Central memory CD4-positive, alpha-beta T cell (primary cell): ENCODE measurements at regions not wholly inside any gene's neighbourhood (a gene's known extent, or its start where the extent isn't known, plus 50 kb on each side); places are given as distances from the start of the nearest gene placed in this dataset.
A peak's percentile ranks its signal among the peaks of the same experiment; 100 is the strongest.
"Not testable (repeated sequence)": the region's sequence is repeated elsewhere in the genome, so short reads cannot be mapped to it uniquely, and the experiment has no call there.

Experiments
- DNase-seq: peaks from one replicate; pipeline ENCODE4 v3.0.0; 2022

DNA sequence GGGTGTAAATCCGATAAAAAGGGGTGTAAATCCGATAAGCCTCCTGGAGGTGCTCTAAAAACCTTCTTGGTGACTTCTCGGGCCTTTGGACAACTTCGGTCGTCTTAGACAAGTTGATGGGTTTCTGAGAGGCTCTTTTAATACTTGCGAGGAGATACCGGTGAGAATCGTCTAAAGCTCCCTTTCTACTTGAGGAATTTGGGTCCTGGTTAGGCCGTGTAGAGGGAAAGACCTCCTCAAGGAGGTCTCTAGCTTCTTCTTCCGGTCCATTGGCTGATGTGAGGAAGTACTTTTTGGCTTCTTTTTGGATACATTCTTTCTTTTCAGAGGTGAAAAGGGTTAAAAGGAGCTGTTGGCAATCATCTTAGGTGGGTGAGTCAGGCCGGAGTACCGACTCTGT, 128.5 kb downstream of the ART5 start:
- not testable (repeated sequence) for DNase-seq

DNA sequence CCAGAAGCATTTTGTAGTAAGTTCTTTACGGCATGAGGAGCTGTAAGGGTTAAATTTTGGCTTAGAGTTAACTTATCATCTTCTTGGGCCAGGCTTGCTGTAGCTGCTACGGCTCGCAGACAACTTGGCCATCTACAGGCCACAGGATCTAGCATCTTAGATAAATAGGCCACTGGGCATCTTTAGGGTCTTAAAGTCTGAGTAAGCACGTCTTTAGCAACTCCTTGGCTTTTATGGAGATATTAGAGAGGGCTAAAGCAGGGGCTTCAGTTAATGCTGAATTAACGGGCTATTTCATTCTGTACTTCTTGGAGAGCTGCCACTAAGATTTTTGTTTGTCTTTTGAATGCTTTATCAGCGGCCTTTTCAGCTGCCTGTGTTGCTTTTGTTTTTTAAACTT, 129.0 kb downstream of the ART5 start:
- not testable (repeated sequence) for DNase-seq

DNA sequence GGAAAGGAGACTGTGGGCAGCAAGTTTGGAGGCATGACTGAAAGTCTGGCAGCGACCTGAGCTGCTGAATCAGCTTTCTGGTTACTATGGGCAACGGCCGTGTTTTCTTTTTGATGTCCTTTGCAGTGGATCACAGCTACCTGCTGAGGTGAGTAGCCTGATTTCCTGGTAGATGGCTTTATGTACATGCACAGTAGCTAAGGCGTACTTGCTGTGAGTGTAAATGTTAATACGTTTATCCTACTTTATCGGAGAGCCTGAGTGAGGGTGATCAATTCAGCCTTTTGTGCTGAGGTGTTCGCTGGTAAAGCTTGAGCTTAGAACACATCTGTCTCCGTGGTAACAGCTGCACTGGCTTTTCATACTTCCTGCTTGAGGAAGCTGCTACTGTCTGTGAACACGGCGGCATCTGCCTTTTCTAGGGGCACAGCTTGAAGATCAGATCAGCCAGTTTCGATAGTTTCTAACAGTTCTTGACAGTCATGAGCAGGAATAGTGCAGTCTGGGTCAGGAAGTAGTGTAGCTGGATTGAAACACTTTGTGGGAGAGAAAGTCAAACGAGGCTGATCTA, 129.6 kb downstream of the ART5 start:
- peak; percentile 81 for DNase-seq

DNA sequence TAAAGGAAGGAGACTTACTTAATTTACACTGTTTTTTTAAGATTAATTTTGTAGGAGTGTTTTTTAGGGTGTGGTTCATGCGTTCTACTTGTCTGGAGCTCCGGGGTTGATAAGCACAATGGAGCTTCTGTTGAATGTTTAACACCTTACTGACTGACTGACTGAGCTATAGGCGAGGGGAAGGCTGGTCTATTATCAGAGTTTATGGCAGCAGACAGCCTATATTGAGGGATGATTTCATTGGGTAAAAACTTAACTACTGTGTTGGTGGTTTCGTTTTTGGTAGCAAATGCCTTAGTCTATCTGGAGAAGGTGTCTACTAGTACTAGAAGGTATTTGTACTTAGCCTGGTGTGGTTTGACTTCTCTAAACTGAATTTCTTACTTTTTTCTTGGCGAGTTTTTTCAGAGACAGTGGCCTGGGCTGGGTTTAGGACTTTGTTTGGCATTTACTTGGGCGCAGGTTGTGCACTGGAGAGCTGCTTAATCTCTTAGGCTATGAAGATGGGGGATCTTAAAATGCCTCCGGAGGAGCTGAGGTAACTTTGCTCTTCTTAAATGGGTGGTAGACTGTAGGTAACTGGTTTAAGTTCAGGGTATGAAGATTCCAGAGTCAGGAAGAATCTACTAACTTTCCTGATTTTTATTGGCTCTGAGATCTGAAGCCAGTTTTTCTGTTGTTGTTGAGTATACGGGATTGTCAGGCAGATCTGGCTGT, 130.2 kb downstream of the ART5 start:
- peak; percentile 42 for DNase-seq

DNA sequence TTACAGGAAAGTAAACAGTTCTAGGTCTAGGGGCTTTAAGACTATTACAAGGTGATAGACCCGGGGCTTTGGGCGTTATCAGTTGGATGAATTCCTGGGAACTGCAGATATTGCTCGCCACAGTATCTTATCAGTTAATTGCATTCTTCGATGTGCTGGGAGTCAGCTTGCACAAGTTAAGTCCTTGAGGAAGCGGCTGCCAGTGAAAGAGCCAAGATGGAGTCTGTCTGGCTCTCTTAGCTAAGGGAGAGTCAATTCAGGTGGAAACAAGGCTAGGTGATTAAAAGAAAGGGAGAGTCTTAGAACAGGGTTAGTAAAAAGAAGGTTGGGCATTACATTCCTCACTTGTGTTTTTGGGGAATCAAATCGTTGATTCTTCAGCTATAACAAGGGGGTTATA, 130.6 kb upstream of the ZNF195 start:
- not testable (repeated sequence) for DNase-seq

DNA sequence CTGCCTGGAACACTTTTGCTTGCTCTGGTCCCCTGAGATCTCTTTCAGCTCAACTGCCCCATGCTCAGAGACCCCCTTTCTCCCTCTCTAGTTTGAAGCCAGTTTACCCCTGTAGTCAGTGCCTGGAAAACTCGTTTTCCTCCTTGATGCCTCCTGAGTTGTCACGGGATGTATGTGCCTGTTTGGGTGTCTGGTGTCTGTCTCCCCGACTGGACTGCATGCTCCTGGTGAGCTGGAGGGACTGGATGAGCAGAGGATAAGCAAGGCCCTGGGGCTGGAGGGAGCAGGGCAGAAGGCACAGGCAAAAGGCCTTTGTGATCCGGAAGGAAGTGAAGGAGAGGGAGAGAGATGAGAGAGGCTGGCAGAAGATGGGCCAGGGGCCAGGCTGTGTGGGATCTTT, 120.3 kb upstream of the ZNF195 start:
- not testable (repeated sequence) for DNase-seq

DNA sequence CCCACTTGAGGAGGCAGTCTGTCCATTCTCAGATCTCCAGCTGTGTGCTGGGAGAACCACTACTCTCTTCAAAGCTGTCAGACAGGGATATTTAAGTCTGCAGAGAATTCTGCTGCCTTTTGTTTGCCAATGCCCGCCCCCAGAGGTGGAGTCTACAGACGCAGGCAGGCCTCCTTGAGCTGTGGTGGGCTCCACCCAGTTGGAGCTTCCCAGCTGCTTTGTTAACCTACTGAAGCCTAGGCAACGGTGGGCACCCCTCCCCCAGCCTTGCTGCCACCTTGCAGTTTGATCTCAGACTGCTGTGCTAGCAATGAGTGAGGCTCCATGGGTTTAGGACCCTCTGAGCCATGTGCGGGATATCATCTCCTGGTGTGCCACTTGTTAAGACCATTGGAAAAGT, 119.4 kb upstream of the ZNF195 start:
- DNase-seq = peak; percentile 53

DNA sequence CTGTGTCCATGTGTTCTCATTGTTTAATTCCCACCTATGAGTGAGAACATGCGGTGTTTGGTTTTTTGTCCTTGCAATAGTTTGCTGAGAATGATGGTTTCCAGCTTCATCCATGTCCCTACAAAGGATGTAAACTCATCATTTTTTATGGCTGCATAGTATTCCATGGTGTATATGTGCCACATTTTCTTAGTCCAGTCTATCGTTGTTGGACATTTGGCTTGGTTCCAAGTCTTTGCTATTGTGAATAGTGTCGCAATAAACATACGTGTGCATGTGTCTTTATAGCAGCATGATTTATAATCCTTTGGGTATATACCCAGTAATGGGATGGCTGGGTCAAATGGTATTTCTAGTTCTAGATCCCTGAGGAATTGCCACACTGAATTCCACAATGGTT, 114.2 kb upstream of the ZNF195 start:
- DNase-seq = not testable (repeated sequence)

DNA sequence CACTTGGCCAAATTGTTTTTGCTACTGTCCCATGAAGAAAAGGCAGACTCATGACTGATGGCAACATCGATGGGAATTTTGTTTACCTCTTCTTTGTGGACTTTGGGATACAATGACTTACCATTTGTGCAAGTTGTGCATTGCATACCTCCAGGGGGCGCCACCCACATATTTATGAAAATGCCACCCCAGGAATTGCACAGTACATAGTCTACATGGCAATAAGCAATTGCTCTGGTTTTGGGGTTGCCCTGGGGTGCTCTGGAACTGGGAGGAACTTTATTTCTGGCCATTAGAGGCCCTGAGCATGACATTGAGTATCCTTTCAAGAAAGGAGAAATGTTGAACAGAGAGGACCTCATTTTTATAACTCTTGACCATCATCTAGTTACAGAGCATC, 109.1 kb upstream of the ZNF195 start:
- DNase-seq = not testable (repeated sequence)

DNA sequence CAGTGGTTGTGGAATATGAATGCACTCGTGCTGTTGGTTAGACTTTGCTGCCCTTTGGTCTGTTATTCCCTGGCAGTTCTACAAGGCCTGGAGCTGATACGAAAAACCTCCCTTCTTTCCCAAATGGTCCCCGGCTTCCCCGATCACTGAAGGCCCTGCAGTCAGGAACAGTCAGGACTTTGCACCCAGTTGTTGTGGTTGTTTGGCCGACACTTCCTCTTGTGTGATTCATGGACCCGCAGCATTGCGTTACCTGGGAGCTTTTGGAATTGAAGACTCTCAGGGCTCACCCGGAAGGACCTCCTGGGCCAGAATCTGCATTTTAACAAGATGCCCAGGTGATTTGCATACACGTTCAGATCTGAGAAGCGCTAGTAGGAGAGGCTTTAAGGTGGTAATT, 106.8 kb upstream of the ZNF195 start:
- not testable (repeated sequence) for DNase-seq

DNA sequence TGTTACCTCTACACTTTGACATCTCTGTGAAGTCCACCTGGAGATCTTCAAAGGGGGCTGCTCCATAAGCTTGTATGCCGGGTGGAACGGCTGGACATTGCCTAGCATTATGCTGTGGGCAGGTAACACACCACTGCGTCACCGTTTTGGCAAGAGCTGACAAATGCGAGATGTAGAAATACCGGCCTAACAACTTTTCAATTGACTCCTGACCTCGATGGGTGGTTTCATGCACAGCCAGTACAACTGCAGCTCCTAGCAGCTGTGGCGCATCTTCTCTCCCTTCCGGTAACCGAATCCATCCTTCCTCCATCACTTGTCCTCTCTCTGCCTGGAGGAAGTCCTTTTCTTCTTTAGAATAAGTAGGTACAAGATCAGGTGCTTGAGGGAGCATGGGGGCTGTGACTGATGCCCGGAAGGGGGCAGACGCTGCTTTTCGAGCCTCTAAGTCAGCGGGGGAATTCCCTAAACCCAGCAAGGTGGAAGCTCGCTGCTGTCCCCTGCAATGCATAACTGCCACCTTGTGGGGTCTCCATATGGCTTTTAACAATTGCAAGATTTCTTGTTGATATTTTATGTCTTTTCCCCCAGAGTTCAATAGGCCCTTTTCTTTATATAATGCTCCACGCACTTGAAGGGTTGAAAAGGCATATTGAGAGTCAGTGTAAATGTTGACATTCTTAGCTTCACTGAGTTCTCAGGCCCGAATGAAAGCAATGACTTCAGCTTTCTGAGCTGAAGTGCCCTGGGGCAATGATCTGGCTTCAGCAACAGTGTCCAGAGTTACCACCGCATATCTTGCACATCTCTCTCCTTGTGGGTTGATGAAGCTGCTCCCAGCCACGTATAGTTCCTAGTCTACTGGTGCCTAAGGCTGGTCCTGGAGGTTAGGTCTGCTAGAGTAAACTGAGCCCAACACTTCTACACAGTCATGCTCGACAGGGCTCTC, 98.3 kb upstream of the ZNF195 start:
- DNase-seq = not testable (repeated sequence)

DNA sequence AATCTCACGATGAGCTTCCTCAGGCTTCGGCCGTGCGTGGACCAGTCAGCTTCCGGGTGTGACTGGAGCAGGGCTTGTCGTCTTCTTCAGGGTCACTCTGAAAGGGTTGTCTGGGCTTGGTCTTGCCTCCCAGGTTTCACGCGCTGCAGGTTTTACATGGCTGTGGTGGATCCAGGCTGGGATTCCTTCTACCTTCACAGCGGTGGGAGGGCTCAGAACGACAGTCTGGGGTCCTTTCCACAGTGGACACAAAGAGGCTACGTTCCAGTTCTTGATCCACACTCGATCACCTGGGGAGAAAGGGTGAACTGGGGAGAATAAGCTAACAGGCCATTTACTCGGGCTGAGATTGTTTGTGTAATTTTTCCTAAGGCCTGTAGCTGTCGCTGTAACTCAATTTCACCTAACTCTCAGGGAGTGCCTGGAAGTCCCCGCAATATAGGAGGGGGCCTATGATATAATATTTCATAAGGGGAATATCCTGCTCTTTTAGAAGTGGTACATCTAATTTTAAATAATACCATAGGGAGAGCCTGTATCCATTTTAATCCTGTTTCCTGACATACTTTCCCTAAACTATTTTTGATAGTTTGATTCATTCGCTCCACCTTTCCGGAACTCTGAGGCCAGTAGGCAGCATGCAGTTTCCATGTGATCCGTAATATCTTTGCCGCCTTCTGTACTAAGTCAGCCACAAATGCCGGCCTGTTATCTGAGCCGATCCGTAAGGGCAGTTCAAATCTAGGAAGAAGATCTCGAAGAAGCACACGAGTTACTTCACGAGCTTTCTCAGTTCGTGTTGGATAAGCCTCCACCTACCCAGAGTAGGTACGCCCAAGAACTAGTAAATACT, 97.4 kb upstream of the ZNF195 start:
- not testable (repeated sequence) for DNase-seq

DNA sequence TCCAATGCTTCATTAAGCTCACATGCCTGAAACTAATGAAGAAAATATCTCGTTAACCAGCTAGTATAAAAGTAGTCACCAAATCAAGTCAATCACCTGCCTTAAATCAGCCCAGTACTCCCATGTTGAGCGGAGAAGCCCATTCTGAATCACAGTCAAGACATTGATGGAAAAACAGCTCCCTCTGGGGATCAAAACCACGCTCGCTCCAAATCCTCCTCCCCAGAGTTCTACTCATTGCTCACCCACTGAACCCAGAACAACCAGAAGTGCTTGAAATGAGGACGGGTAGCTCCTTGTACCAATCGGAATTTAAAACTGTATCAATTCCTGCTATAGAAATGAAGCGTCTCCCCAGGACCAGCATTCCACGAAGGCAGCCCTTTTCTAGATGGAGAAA, 90.0 kb upstream of the ZNF195 start:
- DNase-seq = not testable (repeated sequence)

DNA sequence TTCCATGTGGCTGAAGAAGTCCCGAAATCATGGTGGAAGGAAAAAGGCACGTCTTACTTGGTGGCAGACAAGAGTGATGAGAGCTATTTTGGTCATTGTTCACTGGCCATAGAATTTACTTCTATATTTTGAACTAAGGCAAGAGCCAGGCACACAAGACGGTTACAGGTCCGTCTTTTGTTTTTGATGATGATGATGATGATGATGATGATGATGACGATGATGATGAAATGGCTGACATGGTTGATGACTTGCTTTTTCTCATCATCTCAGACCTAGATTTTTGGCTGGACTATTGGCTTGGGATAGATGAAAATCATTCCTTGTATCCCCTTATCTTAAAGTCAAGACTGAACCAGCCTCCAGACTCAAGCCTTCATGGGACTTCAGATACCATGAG, 88.7 kb upstream of the ZNF195 start:
- DNase-seq = not testable (repeated sequence)

DNA sequence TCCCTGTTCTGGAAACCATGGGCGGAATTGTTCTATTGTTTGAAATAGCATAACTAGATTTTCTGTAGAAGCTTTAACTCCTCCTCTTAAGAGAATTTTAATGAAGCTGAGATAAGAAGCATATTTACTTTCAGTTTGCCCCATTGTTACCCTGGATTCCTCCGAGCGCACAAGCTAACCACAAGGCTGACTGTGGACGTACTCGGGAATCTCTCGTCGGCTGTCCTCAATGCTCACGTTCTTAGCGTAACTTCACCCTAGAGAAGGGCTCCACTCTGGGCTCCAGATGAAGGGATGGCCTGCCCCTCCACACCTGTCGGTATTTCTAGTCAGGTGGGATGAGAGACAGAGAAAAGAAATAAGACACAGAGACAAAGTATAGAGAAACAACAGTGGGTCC, 76.7 kb upstream of the ZNF195 start:
- not testable (repeated sequence) for DNase-seq

DNA sequence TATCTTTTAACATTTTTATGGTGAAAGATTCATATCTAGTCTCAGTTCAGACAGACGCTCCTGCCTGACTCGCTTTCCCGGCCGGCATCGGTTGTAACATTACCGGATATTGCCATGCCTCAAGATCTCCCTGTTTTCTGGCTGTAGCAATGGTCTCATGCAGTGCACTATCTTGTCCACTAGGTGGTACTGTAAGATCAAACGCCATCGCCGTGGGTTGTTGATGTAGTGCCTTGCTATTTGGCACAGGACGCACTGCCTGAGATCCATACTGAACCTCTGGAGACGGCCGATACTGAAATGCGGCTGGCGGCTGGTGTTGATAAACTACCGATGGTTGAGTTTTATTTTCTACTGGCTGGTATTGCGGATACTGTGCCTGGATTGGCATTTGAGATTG, 75.9 kb upstream of the ZNF195 start:
- DNase-seq = peak; percentile 52

DNA sequence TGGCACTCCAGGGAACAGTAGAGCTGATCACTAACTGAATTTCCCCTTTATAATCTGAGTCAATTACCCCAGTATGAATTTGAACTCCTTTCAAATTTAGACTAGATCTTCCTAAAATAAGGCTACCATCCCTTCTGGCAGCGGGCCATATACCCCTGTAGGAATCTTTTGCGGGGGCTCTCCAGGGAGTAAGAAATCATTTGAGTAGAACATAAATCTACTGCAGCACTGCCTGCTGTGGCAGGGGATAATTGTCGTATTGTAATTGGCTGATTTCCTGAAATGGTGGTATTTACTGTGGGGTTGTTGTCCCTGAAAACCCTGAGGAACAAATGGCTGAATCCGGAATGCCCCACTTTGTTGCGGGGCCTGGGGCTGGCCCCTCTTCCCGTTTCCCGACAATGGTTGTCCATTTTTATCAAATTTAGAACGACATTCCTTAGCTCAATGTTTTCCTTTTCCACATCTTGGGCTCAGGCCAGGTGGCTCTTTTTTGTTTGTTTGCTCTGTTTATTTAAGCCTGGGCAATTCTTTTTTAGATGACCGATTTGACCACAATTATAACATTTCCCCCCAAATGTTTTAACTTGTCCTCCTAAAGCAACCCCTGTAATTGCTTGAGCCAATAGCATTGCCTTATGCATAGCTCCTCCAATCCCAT, 74.8 kb upstream of the ZNF195 start:
- not testable (repeated sequence) for DNase-seq

DNA sequence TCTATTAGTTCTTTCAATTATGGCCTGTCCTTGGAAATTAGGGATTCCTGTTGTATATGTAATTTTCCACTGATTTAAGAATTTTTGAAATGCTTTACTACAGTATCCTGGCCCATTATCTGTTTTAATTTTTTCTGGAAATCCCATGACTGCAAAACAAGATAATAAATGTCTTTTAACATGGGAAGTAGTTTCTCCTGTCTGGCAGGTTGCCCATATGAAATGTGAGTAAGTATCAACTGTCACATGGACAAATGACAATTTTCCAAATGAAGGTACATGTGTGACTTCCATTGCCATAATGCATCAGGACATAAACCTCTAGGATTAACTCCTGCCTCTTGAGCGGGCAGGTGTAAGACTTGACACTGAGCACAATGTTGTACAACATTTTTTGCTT, 71.9 kb upstream of the ZNF195 start:
- not testable (repeated sequence) for DNase-seq

DNA sequence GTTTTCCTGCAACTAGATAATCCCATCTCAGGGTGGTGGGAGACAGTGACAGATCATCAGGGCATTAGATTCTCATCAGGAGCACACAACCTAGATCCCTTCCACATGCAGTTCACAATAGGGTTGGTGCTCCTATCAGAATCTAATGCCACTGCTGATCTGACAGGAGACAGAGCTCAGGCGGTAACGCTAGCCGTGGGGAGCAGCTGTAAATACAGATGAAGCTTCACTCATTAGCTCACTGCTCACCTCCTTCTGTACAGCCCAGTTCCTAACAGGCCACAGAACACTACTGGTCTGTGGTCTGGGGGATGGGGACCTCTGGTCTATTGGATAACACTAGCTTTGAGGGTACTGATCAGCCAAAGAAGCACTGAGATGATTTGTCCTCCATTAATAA, 66.6 kb upstream of the ZNF195 start:
- DNase-seq = not testable (repeated sequence)

DNA sequence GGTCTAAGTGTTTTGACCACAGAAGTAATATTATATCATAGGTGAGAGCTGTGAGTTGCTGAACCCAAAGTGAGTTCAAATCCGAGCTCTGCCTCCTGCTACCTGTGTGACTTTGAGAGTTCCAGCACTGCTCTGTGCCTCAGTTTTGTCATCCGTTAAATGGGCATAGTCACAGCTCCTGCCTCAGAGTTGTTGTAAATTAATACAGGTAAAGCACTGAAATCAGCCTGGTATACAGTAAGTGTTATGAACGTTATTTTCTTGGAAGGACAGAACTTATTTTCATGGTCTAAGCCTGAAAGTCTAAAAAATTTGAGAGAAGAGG, 65.4 kb upstream of the ZNF195 start:
- DNase-seq = not testable (repeated sequence)

DNA sequence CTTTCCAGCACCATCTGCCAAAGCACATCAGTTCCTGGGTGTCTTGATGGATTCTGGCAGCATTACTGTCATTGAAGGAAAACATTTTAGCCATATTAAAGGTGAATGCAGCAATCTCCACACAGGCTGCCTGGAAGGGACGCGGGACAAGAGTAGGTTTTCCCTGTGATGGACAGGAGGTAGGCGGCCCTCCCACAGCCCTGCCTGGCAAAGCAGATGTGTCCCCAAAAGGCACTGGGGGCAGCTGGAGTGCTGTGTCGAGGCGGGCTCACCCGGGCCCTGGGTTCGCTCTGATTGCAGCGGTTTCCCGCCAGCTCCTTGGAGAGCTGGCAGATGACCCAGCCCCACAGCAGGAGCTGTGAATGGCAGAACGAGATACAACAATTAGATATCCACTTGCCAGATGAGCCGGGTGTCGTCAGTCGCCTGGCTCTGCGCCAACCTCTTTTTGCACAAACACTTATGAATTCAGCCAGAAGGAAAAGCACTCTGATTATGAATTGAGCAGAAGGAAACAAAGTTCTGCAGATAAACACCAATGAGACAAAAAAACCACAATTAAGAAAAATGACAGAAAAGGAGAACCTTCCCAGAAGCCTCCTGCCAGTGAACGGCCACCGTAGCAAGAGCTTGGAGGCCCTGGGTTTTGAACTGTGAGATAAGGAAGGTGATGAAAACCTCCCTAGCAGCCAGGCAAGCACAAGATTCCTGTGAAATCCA, 64.9 kb upstream of the ZNF195 start:
- not testable (repeated sequence) for DNase-seq
